Muscle layer of colon (tissue), 2 donors: ENCODE measurements at regions not wholly inside any gene's neighbourhood (a gene's known extent, or its start where the extent isn't known, plus 50 kb on each side); places are given as distances from the start of the nearest gene placed in this dataset.

ENCODE experiments used
- H3K27ac ChIP-seq: one replicate; pipeline ENCODE4 v1.7.0; 2013; ENCODE audit warnings: low read depth, mild to moderate bottlenecking, low read length, moderate library complexity
- H3K27me3 ChIP-seq, 2 donors: one replicate each; pipeline ENCODE4 v1.7.0; 2013; ENCODE audit warnings: low read length in 2 of 2, mild to moderate bottlenecking in 2 of 2; ENCODE audit not compliant: insufficient read depth in 2 of 2, control insufficient read depth in 1 of 2
- H3K36me3 ChIP-seq: one replicate; pipeline ENCODE4 v1.7.0; 2013; ENCODE audit warnings: mild to moderate bottlenecking, low read length; ENCODE audit not compliant: insufficient read depth
- H3K4me1 ChIP-seq: one replicate; pipeline ENCODE4 v1.7.0; 2013; ENCODE audit warnings: mild to moderate bottlenecking, low read length; ENCODE audit not compliant: insufficient read depth
- H3K4me3 ChIP-seq, 2 donors: one replicate each; pipeline ENCODE4 v1.7.0; 2013; ENCODE audit warnings: low read length in 2 of 2, low read depth in 1 of 2, mild to moderate bottlenecking in 1 of 2, moderate library complexity in 1 of 2
- H3K9ac ChIP-seq: one replicate; pipeline ENCODE4 v1.7.0; 2013; ENCODE audit warnings: low read length
- H3K9me3 ChIP-seq: one replicate; pipeline ENCODE4 v1.7.0; 2013; ENCODE audit warnings: mild to moderate bottlenecking, low read length
- donor health status: abdominal sarcoma.
- donor health status: Adenocarcinoma of cecum.

DNA sequence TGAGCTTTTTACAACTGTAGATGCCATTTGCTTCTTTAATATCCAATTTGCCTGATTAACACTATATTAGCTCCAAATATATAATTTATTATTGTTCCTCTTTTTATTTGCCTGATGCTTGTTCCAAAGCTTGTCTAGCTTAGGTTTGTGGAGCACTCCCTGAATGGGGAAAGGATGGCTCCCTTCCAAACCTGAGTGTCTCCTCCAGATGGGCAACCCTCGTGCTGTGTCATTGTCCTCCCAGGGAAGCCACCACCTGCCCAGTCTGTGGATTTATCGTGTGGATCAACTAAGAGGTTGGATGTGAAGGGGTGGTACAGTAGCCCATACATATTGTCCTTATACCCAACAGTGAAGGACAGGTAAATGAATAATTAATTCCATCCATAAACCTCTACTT lies 404.9 kb downstream of the CDK5RAP2 start:
- no peaks in the 10 kb centered on the region for H3K4me1 ChIP-seq
- H3K36me3 ChIP-seq = no peaks in the 10 kb centered on the region
- no peaks in the 10 kb centered on the region for H3K9me3 ChIP-seq
- H3K27me3 ChIP-seq = no peaks in the 10 kb centered on the region
- no peak overlapping the region for H3K27ac ChIP-seq
- no peak overlapping the region for H3K4me3 ChIP-seq
- no peak overlapping the region for H3K9ac ChIP-seq

DNA sequence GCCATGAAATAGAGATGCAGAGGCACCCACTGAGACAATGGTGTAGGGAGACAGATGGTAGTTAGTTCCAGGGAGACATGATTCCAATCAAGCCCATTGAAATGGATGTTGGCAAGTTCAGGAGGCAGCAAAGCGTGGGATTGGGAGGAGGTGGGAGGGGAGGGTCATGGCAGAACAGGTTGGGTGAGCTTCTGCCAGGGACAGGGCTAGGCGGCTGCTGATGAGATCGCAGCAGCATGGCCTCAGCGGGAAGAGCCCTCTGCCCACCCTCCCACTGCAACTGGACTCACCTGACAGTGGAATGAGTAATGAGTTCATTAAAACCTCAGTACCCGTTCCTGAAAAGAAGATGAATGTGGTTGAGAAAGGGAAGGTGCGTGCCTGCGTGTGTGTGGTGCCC lies 418.2 kb downstream of the CDK5RAP2 start:
- H3K27me3 ChIP-seq = no peaks in the 10 kb centered on the region
- no peaks in the 10 kb centered on the region for H3K36me3 ChIP-seq
- no peaks in the 10 kb centered on the region for H3K9me3 ChIP-seq
- H3K4me3 ChIP-seq = no peak overlapping the region
- H3K9ac ChIP-seq = no peak overlapping the region
- no peak overlapping the region for H3K27ac ChIP-seq
- no peaks in the 10 kb centered on the region for H3K4me1 ChIP-seq

DNA sequence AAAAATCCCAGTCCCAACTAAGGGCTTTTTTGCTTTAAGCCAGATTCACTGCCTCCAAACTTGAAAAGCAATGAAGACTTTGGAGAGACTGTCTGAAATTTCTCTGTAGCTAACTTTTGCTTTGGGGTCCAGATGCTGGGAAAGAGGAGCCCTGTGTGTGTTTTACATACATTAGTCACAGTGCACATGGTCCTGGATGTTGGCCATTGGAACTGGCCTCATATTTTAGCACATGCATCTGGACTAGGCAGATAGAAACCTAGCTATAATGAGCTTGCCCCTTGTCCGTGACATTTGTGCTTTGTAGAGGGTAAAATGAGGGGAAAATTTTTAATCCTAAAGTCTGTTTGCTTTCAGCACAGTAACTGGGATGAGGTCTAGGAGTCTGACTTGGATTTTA lies 421.7 kb downstream of the CDK5RAP2 start:
- H3K4me3 ChIP-seq = no peak overlapping the region
- no peak overlapping the region for H3K27ac ChIP-seq
- H3K9me3 ChIP-seq = no peaks in the 10 kb centered on the region
- H3K27me3 ChIP-seq = no peaks in the 10 kb centered on the region
- H3K36me3 ChIP-seq = no peaks in the 10 kb centered on the region
- no peak overlapping the region for H3K9ac ChIP-seq
- H3K4me1 ChIP-seq = no peaks in the 10 kb centered on the region

DNA sequence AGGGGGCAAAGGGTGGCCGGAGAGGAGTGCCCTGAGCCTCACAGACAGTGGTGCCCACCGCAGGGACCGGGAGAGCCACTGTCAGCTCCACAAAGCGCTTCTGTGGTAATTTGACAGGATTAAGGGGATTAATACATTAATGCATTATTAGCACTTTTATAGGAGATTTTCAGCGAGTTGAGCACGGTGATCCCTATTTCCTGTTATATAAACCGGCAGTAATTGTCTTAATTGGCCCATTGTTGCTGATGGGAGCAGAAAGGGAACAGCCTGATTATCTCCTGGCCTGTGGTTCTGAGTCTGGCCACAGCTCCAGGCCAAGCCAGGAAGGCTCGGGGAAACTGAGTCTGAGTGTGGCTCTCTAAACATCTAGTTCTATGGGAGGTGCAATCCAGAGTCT lies 423.6 kb downstream of the CDK5RAP2 start:
- Histone ChIP-seq H3K36me3 (no peaks in the 10 kb centered on the region), H3K4me3 (no peak overlapping the region), H3K9me3 (no peaks in the 10 kb centered on the region), H3K9ac (no peak overlapping the region), H3K4me1 (no peaks in the 10 kb centered on the region), H3K27me3 (no peaks in the 10 kb centered on the region), H3K27ac (no peak overlapping the region)

DNA sequence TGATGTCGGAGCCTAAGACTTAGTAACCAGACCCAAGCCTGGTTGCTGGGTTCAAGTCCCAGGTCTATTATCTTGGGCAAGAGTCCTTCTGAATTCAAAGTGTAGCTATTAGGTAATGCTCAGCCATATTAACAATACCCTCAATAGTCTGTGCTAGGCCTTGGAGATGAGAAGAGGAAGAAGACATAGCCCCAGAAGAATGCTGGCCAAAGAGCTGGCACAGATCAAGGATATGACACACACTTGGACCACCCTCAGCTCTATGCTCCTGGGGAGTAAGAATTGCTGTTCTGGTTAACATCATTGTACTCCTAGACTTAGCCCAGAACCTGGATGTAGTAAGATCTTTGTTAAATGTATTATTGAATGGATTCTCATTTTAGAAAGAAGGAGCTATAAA lies 426.7 kb downstream of the CDK5RAP2 start:
- no peaks in the 10 kb centered on the region for H3K27me3 ChIP-seq
- H3K4me3 ChIP-seq = no peak overlapping the region
- no peak overlapping the region for H3K9ac ChIP-seq
- no peak overlapping the region for H3K27ac ChIP-seq
- no peaks in the 10 kb centered on the region for H3K9me3 ChIP-seq
- no peaks in the 10 kb centered on the region for H3K4me1 ChIP-seq
- no peaks in the 10 kb centered on the region for H3K36me3 ChIP-seq

DNA sequence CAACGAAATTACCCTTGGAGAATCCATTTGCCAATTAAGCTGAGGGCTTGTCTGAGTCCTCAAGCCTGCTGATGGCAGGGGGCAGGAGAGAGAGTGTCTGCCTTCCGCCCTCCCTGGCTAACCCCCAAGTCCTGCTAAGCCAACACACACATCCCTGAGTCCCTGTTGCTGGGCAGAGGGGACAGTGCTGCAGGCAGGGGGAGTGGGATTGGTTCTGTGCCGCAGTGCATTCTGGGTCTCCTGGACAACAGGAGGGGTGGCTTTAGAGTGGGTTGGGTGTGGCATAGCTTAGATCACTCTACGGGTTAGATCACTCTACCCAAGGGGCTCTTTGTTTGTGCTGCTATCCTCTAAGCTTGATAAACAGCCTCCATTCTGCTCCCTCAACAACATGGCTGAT lies 427.7 kb downstream of the CDK5RAP2 start:
- H3K4me3 ChIP-seq = no peak overlapping the region
- H3K36me3 ChIP-seq = no peaks in the 10 kb centered on the region
- no peaks in the 10 kb centered on the region for H3K9me3 ChIP-seq
- no peak overlapping the region for H3K9ac ChIP-seq
- no peak overlapping the region for H3K27ac ChIP-seq
- H3K27me3 ChIP-seq = no peaks in the 10 kb centered on the region
- no peaks in the 10 kb centered on the region for H3K4me1 ChIP-seq

GRCh38 chr9:120151806-120152205 lies 428.2 kb downstream of the CDK5RAP2 start:
- H3K9me3 ChIP-seq = no peaks in the 10 kb centered on the region
- H3K36me3 ChIP-seq = no peaks in the 10 kb centered on the region
- no peaks in the 10 kb centered on the region for H3K27me3 ChIP-seq
- no peak overlapping the region for H3K27ac ChIP-seq
- H3K4me1 ChIP-seq = no peaks in the 10 kb centered on the region
- no peak overlapping the region for H3K9ac ChIP-seq
- H3K4me3 ChIP-seq = no peak overlapping the region

- Histone ChIP-seq H3K9me3 (no peaks in the 10 kb centered on the region), H3K9ac (no peak overlapping the region), H3K36me3 (no peaks in the 10 kb centered on the region), H3K4me3 (no peak overlapping the region), H3K4me1 (no peaks in the 10 kb centered on the region), H3K27me3 (no peaks in the 10 kb centered on the region), H3K27ac (no peak overlapping the region)
Measured at GRCh38 chr9:120151149-120151548, 428.8 kb downstream of the CDK5RAP2 start.

GRCh38 chr9:120138955-120139354 lies 441.0 kb downstream of the CDK5RAP2 start:
- no peak overlapping the region for H3K27ac ChIP-seq
- H3K9me3 ChIP-seq = no peaks in the 10 kb centered on the region
- no peaks in the 10 kb centered on the region for H3K4me1 ChIP-seq
- no peaks in the 10 kb centered on the region for H3K36me3 ChIP-seq
- H3K27me3 ChIP-seq = no peaks in the 10 kb centered on the region
- H3K4me3 ChIP-seq = no peak overlapping the region
- H3K9ac ChIP-seq = no peak overlapping the region

DNA sequence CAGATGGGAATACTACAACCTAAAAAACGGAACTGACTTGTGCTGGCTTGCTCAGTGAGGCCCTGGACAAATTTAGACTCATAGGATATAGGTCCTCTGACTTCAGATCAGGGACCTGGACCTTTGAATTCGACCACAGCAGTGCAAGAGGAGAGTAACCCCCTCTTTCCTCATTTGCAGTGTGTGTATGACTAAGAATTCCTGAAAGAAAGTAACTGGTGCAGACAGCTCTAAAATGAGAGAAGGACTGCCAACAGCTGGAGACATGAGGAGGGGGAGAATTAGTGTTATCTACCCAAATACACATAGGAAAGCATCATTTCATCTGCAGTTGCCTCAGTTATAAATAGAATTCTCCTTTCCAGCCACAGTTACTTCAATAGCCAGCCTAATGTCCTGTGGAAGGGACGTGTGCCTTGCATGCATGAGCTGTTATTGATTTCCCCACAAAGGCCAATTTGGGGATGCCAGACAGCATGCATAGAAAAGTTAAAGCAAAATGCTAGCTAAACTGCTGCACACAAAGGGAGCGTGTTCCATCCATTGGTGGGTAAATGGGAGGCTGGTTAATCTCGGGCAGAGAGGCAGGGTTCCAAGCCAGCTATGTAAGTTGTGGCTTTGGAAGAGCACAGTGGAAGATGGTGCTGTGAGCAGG lies 442.7 kb downstream of the CDK5RAP2 start:
- Histone ChIP-seq H3K4me3 (no peak overlapping the region), H3K4me1 (no peaks in the 10 kb centered on the region), H3K9me3 (no peaks in the 10 kb centered on the region), H3K27me3 (no peaks in the 10 kb centered on the region), H3K27ac (no peak overlapping the region), H3K9ac (no peak overlapping the region), H3K36me3 (no peaks in the 10 kb centered on the region)

DNA sequence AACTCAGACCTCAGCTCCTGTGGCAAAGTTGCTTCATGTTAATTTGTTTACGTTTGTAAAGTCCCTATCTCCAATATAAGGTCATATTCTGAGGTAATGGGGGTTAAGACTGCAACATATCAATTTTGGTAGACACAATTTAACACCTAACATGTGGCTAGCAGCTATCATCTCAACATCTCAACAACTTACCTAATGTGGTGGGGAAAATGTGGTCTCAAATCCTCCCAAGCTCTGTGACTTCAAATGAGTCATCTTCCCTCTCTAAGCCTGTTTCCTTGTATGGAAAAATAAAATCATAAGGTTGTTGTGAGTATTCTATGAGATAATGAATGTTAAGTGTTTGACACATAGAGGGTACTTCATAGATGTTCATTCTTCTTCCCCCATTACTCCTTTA lies 443.3 kb downstream of the CDK5RAP2 start:
- no peak overlapping the region for H3K27ac ChIP-seq
- H3K9ac ChIP-seq = no peak overlapping the region
- H3K4me3 ChIP-seq = no peak overlapping the region
- no peaks in the 10 kb centered on the region for H3K36me3 ChIP-seq
- no peaks in the 10 kb centered on the region for H3K27me3 ChIP-seq
- H3K9me3 ChIP-seq = no peaks in the 10 kb centered on the region
- no peaks in the 10 kb centered on the region for H3K4me1 ChIP-seq

- H3K9me3 ChIP-seq = no peaks in the 10 kb centered on the region
- no peak overlapping the region for H3K9ac ChIP-seq
- no peak overlapping the region for H3K4me3 ChIP-seq
- H3K27ac ChIP-seq = no peak overlapping the region
- no peaks in the 10 kb centered on the region for H3K27me3 ChIP-seq
- no peaks in the 10 kb centered on the region for H3K36me3 ChIP-seq
- no peaks in the 10 kb centered on the region for H3K4me1 ChIP-seq
Measured at GRCh38 chr9:120117081-120117480, 462.9 kb downstream of the CDK5RAP2 start.
